ENCODE measurements at regions not wholly inside any gene's neighbourhood (a gene's known extent, or its start where the extent isn't known, plus 50 kb on each side); places are given as distances from the start of the nearest gene placed in this dataset.

DNA sequence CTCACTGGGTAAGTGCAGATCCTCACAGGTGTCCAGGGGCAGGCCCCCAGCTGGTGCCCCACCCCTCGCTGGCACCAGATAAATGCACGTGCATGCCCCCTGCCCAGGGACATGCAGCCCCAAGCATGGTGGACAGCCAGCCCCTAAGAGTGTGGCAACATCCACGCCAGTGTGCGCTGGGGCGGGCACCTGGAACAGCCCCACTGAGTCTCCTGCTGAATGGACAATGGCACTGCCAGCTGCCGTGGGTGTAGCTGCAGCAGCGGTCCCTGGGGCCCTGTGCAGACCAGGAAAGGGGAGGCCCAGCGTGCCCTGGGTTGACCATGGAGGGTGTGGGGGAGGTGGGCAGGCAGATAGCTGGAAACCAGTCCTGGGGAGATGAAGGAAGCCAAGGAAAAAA, 538.7 kb upstream of the SGCG start:
- no peak for DNase-seq (ENCODE audit: low spot score)

DNA sequence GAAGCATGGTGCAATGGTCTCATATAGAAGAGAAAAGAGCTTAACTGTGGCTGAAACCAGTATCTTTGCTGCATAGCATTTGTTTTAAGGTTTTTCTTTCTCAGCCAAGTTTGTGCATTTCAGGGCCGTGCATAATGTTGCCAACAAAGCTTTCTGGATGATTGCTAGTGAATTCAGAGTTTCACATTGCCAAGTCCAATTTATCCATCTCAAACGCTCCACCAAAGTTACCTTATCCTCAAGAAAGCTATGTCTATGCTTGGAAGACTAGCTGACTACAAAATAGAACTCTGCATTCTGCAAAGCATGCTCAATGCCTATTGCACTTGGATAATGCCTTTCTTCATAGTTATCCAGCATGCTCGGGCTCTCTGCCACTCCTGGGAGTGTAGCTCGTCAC, 535.8 kb upstream of the SGCG start:
- DNase-seq (ENCODE audit: low spot score), result no peak

DNA sequence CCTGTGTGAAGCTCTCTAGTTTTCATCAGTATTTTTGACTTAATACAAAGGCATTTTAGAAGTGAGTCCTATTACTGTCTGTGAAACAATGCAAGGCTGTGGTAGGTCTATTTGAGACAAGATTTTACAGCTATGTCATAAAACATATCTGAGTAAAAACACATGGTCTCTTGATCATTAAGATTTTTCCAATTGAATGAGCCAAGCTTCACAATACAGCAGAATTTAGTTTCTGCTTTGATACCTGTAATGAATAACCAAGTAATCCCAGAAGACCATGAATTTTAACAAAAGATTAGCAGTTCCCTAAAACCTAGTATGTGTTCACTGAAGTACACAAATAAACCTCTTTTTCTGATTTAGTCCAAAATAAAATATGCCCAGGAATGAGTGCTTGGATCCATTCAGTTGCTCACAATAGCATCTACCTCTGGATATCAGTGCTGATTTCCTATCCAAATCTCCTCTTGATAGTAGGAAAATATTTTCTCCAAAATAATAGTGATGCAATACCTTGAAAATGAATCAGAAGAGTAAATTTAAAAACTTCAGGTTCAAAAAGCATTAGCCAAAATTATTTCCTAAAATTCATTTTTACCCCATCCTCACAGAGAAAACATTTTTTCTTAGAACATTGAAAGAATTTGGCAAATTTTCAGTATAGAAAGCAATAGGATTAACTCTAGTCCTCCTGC, 533.5 kb upstream of the SGCG start:
- DNase-seq (ENCODE audit: low spot score), result no peak

DNA sequence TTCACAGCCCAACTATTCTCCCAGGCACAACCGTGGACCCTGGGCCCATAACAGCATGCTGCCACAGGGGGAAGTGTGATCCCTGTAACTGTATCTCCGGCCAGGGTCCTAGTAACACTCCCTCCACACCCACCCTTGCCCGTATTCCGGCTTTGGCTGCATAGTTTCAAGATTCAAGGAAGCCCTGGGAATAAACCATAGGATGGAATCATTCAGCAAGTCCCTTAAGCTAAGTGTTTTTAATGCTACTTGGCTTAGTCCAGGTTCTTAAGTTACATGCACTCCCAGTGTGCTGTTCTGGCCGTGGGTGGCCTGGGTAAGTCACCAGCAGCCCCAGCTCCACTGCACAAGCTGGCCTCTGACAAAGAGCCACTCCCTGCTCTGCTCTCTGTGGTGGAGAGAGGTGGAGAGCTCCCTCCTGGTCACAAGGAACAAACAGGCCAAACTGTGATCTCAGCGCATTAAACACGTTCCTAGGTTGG, 532.4 kb upstream of the SGCG start:
- no peak for DNase-seq (ENCODE audit: low spot score)

DNA sequence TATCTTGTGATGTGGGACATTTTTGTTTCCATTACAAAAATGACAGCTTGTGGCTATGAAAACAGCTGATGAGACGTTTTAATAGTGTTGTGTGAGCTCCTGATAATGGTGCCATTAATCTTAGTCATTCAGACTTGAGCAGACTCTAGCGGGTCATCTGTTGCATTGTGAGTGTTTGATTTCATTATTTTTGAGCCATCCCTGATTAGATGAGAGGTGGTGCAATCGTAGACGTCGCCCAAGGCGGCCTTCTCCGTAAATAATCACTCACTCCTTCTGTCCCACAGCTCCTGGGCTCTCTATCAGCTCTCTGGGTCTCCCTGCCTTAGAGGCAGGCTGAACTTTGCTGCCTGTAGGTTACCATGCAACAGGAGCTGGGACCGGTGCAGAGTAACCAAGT, 528.0 kb upstream of the SGCG start:
- no peak for DNase-seq (ENCODE audit: low spot score)

DNA sequence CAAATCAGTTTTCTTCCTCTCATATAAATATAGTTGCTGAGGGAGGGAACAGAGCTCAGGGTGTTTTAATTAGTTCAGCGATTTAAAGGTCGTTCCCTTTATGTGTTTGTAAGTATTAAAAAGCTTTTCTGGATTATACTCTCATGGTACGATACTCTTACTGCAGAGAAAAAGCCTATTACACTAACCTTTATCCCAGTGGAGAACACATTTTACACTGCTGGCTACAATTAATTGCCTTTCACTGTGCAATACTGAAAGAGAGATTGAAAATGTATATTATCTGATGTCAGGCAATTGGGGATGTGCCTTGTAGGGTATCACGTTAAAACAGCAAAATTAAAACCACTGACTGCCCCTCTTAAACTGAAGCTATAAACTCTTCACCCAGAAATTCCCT, 526.9 kb upstream of the SGCG start:
- no peak for DNase-seq (ENCODE audit: low spot score)

DNA sequence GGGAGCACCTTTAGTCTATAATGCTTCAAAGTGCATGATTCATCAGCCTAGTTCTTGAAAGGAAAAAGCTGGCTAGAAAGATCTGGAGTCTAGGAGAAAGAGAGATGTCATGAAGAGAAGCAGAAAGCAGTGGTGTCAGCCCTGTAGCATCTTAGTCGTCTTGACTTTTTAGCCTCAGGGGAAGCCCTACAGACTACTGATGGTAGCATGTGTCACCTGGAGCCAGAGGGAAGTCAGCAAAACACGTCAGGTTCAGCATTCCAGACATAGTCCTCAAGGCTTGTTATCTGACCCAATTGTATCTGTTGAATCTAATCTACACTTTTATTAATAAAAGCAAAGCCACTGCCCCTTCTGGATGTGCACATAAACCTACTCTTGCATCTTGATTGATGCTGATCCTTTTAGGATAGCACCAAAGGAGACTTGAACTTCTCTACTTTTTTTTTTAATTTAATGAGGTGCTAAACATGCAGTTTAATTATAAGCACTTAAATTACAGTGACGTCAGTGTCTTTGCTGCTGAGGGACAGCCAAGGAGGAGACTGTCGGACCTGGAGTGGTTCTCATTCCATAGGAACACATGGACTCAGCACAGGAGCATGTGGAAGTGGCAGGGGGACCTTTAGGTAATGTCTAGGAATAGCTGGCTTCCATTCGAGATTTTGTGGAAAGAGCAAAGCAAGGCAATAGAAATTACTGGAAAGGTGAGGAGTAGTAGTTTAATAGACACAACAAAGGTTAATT, 525.5 kb upstream of the SGCG start:
- no peak for DNase-seq (ENCODE audit: low spot score)

DNA sequence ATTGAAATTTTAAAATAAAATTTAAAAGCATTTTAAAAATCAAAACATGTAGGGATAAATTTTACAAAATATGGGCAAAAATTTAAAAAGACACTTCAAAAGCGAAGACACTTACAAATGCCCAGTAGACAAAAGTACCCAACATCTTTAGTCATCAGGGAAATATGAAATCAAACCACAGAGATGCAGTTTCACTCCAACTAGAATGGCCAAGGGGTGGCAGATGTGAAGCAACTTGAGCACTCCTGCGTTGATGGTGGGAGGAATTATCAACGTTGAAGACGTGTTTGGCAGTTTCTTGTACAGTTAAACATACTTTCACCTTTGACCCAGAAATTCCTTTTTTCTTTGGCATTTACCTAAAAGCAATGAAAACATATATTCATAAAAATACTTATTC, 518.0 kb upstream of the SGCG start:
- DNase-seq (ENCODE audit: low spot score), result no peak

DNA sequence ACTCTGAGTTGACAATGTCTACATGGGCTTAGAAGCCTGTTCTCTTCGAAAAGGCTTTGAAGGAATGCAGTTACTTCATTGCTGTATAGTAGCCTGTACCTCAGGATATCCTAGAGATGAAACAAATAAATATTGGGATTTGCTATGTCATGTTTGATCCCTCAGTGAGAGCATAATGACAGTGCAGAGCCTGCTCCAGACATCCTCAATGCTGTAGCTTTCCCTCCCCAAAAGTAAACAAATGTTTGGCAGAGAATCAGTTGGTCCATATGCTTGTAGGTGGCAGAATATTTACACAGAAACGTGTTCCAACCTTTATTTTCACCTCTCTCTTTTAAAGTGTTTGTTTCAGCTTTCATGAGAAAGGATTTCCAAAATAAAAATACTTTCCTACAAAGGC, 515.3 kb upstream of the SGCG start:
- DNase-seq (ENCODE audit: low spot score), result peak; percentile 46

DNA sequence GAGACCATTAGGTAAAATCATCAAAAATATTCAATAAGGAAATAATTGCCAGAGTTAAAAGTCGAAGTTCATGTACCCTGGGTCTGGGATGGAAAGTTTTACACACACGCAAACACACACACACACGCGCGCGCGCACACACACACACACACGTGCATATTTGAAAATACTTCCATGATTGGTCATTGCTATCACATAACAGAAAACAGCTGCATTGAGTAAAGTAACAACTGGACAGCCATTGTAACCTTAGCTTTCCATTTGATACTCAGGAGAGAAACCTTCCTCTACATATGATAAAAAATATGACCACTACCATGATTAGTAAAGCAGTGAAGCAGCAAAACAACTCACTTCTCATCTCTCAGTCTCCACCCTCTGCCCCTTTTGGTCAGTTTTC, 490.0 kb upstream of the SGCG start:
- no peak for DNase-seq (ENCODE audit: low spot score)

DNA sequence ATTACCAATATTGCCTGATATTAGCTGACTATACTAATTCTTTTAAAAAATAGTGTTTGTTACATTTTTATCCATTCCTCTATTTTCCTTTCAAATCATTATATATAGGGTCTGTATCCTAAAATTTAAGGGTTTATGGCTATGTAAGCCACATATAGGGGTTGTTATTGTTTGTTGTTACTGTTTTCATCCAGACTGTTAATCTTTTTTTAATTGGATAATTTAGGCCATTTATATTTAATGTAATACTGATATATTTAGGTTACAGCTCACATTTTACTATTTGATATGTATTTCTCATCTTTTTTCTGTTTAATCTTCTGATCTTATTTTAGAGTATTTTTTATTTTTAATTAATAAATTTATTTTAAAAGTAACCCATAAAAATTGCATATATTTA, 487.1 kb upstream of the SGCG start:
- no peak for DNase-seq (ENCODE audit: low spot score)

DNA sequence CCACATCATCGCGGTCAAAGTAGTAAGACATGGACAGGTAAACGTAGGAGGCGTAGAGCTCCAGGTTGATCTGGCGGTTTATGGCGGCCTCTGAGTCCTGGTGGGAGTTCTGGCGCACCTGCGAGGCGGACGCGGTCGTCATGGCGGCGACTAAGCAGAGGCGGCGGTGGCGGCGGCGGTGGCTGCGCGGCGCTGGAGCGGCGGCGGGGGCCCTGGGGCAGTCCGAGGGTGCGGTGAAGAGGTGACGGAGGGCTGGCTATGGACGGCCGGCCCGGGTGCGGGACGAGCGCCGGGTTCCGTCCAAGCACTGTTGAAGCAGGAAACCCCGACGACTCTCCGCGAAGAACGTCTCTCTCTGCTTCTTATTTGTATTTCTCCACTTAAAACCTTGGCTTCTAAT, 484.3 kb upstream of the SGCG start:
- DNase-seq (ENCODE audit: low spot score), result no peak

DNA sequence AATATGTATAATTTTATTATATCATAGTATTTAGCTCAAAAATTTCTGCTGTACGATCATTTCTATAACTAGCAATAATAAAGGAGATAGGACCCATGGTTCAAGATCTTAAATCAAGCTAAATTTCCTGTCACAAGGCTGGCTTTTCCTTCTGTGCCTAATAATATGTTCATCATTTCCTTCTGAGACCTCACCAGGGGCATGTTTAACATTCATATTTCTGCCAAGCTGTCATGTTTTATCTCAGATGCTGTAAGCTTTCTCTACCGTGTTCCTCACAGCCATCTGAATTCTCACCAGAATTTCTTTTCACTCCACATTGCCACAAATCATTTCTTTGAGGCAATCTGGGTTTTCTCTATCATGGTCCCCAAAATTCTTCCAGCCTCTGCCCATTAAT, 482.3 kb upstream of the SGCG start:
- no peak for DNase-seq (ENCODE audit: low spot score)

DNA sequence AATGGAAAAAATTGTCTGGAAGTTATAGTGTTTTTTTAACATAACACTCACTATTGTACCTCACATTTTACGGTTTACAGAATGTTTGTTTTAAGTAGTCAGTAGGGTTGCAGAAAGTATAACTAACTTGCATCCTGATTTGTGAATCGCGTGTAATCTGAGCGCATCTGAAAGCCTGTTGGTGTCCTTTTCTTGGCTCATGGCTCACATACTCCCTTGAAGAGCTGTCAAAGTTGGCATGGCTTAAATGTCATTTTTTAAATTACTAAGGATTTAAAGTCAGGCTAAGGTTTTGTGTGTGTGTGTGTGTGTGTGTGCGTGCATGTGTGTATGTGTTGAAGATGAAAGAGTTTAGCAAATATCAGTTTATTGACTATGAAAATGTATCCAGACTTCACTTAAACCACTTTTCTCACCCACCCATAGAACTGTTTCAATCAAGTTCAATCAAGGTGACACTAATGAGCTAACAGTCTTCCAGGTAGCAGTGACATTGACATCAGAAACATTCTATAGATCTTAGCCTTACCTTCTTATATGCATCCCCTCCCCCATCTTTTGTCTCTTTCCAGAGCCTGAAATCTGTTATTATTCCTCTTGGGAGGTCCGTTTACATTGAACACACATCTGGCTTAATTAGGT, 480.4 kb upstream of the SGCG start:
- DNase-seq (ENCODE audit: low spot score), result no peak

DNA sequence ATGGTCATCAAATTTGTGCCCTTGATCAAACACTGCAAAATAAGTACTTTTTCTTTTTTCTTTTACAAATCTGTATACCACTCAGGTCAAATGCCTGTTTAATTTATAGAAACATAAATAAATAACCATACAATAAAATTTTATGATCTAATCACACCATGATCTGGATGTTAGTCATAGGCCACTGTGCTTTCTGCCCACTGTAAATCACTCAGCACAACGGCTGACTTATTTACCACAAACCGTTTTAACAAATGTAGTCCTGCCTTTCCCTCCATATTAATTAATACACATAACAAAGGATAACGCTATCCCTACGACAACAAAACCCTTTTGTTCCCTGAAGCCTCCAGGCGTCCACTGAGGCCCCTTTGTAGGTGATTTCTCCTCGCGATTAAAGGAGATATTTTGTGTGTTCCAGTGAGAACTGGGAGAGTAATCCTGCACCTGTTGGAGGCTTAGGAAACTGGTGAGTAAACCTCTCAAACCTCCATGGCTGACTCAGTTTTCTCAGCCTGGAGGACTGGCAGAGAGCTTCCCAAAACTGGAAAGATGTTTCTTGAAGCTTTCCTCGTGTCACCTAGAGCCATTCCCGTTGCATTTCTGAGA, 477.1 kb upstream of the SGCG start:
- peak; percentile 21 for DNase-seq (ENCODE audit: low spot score)

DNA sequence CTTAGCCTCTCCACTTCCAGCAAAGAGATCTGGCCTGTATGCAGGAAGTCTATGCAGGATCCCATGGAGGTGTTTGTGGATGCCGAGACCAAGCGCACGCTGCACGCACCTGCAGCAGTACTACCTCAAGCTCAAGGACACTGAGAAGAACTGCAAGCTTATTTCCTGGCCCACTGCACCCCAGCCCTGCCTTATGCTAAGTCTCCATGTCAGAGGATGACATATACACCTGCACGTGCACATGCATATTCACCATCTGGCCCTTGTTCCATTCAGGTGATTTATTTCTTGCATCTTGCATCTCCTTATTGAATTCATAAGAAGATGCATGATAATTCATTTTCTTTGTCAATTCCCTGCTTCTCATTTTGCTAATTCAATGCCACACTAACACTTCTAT, 472.8 kb upstream of the SGCG start:
- no peak for DNase-seq (ENCODE audit: low spot score)

DNA sequence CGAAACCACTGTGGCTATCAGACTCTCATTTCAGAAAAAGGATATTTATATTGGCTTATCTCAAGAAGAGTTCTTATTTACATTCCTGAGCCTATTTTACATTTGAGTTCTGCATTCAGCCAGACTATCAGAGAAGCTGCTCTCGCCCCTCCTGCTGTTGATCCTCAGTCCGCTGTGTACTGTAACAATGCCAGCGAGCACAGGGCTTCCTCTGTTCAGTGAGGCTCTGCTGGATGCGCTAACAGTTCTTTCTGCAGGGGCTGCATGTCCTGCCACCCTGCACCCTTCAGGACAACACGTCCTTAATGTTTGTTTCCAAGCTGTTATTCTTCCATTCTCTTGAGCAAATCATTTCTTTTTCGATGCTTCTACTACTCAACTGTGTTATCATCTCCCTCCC, 463.7 kb upstream of the SGCG start:
- DNase-seq (ENCODE audit: low spot score), result no peak

DNA sequence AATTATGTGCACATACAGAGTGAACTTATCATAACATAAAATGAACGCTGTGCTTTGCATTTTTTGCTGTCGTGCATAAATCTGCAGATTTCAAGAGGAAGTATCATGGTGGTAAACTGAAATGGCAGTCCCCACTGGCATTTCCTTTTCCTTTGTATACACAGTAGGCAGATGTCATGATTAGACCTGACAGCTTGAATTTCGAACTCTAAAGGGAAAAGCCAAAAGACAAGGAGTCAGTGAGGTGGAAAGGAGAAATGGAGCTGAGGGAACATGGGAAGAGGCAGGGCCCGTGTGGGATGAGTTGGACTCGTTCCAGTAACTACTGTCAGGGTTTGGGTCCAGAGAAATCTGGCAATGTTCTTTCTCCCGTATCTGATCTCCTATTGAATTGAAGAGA, 454.1 kb upstream of the SGCG start:
- no peak for DNase-seq (ENCODE audit: low spot score)

DNA sequence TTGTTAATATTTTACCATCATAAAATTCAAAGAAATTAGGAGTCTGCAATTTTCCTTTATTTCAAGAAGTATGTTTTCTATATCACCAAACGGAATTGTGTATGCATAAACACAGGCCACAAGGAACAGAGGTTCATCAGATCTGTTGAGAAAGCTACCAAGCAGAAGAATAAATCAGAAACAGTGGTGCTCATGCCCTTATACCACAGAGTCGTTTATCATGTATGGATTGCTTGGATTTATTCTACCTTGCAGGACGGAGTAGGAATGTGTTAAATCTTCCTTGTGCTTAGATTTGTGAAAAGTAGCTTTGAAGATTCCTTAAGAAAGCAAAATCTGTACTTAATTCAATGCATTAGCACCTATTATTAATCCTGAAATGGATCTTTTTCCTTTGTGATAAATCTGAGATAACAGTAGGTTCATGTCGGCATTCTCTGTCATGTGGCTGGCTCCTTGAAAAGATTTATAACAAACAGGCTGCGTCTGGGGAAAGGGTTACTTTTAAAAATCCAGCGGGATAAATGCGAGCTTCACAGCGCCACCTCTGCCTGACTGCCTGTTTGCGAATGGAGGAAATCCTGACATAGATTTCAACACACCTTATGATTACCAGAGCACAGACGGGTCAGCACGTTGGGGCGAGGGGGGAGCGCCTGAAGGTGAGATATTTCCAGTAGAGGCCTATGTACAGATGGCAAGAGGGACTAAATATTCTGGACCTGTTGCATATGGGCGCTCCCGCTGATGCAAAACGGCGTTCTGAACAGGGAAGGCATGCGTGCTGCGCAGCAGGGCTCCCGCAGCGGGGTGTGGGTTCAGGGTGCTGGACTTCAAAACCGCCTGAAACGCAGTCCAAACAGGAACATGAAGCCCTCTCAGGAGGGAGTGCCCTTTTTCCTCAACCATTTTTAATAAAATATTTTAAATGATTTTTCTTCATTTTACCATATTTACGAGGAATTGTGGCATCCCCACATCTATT, 445.5 kb upstream of the SGCG start:
- no peak for DNase-seq (ENCODE audit: low spot score)

DNA sequence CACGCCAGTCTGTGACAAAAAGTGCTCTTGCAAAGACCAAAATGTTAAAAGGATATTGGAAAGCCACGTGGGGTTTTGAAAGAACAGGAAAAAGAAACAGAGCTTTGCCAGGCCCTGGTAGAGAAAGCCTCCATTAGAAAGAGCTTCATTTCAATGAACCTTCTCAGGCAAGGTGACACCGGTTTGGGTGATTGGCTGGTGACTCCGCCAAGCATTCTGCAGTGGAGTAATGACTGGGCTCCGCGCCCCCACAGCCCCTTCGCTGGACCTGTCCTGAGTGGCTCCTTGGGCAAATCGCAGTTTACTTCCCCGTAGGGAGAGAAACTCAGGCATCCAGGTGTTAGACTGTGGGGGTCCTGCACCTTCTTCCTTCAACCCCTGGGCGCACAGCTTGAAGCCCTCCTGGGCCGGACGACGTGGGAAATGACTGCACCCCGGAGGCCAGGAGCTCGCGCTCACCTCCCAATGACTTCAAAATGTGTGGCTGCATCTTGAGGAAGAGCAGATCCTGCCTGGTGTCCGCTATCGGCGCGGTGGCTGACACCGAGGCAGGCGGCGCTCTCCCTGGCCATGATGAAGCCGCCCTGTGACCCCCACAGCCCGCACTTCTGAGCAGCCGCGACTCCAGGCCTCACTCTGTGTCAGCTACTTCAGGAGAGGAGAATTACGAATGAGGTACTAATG, 444.6 kb upstream of the SGCG start:
- DNase-seq (ENCODE audit: low spot score), result no peak

DNA sequence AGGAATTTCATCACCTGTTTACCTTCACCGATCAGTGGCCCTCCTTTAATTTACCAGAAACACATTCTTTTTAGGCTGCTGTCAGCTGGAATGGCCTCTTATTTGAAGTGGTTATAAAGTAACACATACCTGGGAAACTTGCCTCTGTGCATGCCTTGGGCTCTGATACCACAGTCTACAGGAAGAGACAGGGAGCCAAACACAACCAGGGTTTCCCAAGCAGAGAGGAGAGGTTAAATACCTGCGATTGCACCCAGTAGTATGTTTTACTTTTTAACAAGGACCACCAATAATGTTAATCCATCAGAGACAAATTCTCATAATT, 444.0 kb upstream of the SGCG start:
- no peak for DNase-seq (ENCODE audit: low spot score)
